ENCODE measurements at regions not wholly inside any gene's neighbourhood (a gene's known extent, or its start where the extent isn't known, plus 50 kb on each side); places are given as distances from the start of the nearest gene placed in this dataset.
"Not testable (repeated sequence)": the region's sequence is repeated elsewhere in the genome, so short reads cannot be mapped to it uniquely, and the experiment has no call there.

- Histone ChIP-seq H3K4me3 (ENCODE audit: low read length, poor library complexity, severe bottlenecking) (no peak overlapping the region), H3K4me2 (ENCODE audit: low read depth, low read length, poor library complexity, severe bottlenecking) (no peak overlapping the region), H3K27me3 (ENCODE audit: insufficient read depth, low read length, poor library complexity, severe bottlenecking) (no peaks in the 10 kb centered on the region), H3K9me3 (ENCODE audit: insufficient read depth, low read depth, low read length) (no peaks in the 10 kb centered on the region), H3K79me2 (ENCODE audit: insufficient read depth, low read length) (no peaks in the 10 kb centered on the region), H3K36me3 (ENCODE audit: insufficient read depth, low read length) (no peaks in the 10 kb centered on the region), H3K9me2 (replicated peaks; ENCODE audit: low read depth, low read length) (no peaks in the 10 kb centered on the region), H3K4me1 (ENCODE audit: insufficient read depth, low read length, poor library complexity, severe bottlenecking) (no peaks in the 10 kb centered on the region), H3F3A (ENCODE audit: low read depth) (no peaks in the 10 kb centered on the region), H4K20me1 (ENCODE audit: insufficient read depth, low read length, poor library complexity, severe bottlenecking) (no peaks in the 10 kb centered on the region), H2AFZ (ENCODE audit: low read length) (no peak overlapping the region), H3K9ac (ENCODE audit: low read depth, low read length, poor library complexity, severe bottlenecking) (no peak overlapping the region)
- TF ChIP-seq EZH2phosphoT487 (IDR thresholded peaks at IDR 0.05; ENCODE audit: borderline replicate concordance) (no peak), CTCF (conservative IDR thresholded peaks at IDR 0.05; ENCODE audit: low read length) (no peak)
Observed at GRCh38 chr17:54620399-54620978, 280.2 kb upstream of the TOM1L1 start.

GRCh38 chr17:54623746-54624145 lies 276.9 kb upstream of the TOM1L1 start:
- Histone ChIP-seq H3K9ac (ENCODE audit: low read depth, low read length, poor library complexity, severe bottlenecking) (no peak overlapping the region), H2AFZ (ENCODE audit: low read length) (no peak overlapping the region), H3K4me2 (ENCODE audit: low read depth, low read length, poor library complexity, severe bottlenecking) (no peak overlapping the region), H3K4me1 (ENCODE audit: insufficient read depth, low read length, poor library complexity, severe bottlenecking) (no peaks in the 10 kb centered on the region), H3K9me3 (ENCODE audit: insufficient read depth, low read depth, low read length) (no peaks in the 10 kb centered on the region), H4K20me1 (ENCODE audit: insufficient read depth, low read length, poor library complexity, severe bottlenecking) (no peaks in the 10 kb centered on the region), H3K9me2 (replicated peaks; ENCODE audit: low read depth, low read length) (no peaks in the 10 kb centered on the region), H3K27me3 (ENCODE audit: insufficient read depth, low read length, poor library complexity, severe bottlenecking) (no peaks in the 10 kb centered on the region), H3K4me3 (ENCODE audit: low read length, poor library complexity, severe bottlenecking) (no peak overlapping the region), H3F3A (ENCODE audit: low read depth) (no peaks in the 10 kb centered on the region), H3K79me2 (ENCODE audit: insufficient read depth, low read length) (no peaks in the 10 kb centered on the region), H3K36me3 (ENCODE audit: insufficient read depth, low read length) (no peaks in the 10 kb centered on the region)
- no peak for TF ChIP-seq EZH2phosphoT487 (IDR thresholded peaks at IDR 0.05; ENCODE audit: borderline replicate concordance)

GRCh38 chr17:54626146-54626703 lies 274.4 kb upstream of the TOM1L1 start:
- Histone ChIP-seq H3K27me3 (ENCODE audit: insufficient read depth, low read length, poor library complexity, severe bottlenecking) (no peaks in the 10 kb centered on the region), H3K9me2 (replicated peaks; ENCODE audit: low read depth, low read length) (no peaks in the 10 kb centered on the region), H3F3A (ENCODE audit: low read depth) (no peaks in the 10 kb centered on the region), H3K9me3 (ENCODE audit: insufficient read depth, low read depth, low read length) (no peaks in the 10 kb centered on the region), H4K20me1 (ENCODE audit: insufficient read depth, low read length, poor library complexity, severe bottlenecking) (no peaks in the 10 kb centered on the region), H2AFZ (ENCODE audit: low read length) (no peak overlapping the region), H3K36me3 (ENCODE audit: insufficient read depth, low read length) (no peaks in the 10 kb centered on the region), H3K4me2 (ENCODE audit: low read depth, low read length, poor library complexity, severe bottlenecking) (no peak overlapping the region), H3K4me3 (ENCODE audit: low read length, poor library complexity, severe bottlenecking) (no peak overlapping the region), H3K9ac (ENCODE audit: low read depth, low read length, poor library complexity, severe bottlenecking) (no peak overlapping the region), H3K4me1 (ENCODE audit: insufficient read depth, low read length, poor library complexity, severe bottlenecking) (no peaks in the 10 kb centered on the region), H3K79me2 (ENCODE audit: insufficient read depth, low read length) (no peaks in the 10 kb centered on the region)
- TF ChIP-seq EZH2phosphoT487 (IDR thresholded peaks at IDR 0.05; ENCODE audit: borderline replicate concordance) (no peak), CTCF (conservative IDR thresholded peaks at IDR 0.05; ENCODE audit: low read length) (no peak)

GRCh38 chr17:54639426-54639825 lies 261.2 kb upstream of the TOM1L1 start:
- H4K20me1 ChIP-seq (ENCODE audit: insufficient read depth, low read length, poor library complexity, severe bottlenecking); H3K9me3 ChIP-seq (ENCODE audit: insufficient read depth, low read depth, low read length); H3K4me3 ChIP-seq (ENCODE audit: low read length, poor library complexity, severe bottlenecking); H3K79me2 ChIP-seq (ENCODE audit: insufficient read depth, low read length); H3K9me2 ChIP-seq (replicated peaks; ENCODE audit: low read depth, low read length); H3K4me2 ChIP-seq (ENCODE audit: low read depth, low read length, poor library complexity, severe bottlenecking); H3K9ac ChIP-seq (ENCODE audit: low read depth, low read length, poor library complexity, severe bottlenecking); H3F3A ChIP-seq (ENCODE audit: low read depth); H3K36me3 ChIP-seq (ENCODE audit: insufficient read depth, low read length); H3K4me1 ChIP-seq (ENCODE audit: insufficient read depth, low read length, poor library complexity, severe bottlenecking); H3K27me3 ChIP-seq (ENCODE audit: insufficient read depth, low read length, poor library complexity, severe bottlenecking); H2AFZ ChIP-seq (ENCODE audit: low read length): not testable (repeated sequence)

Measured in Loucy (cell line).